Breast epithelium (tissue), 4 donors: ENCODE measurements at regions not wholly inside any gene's neighbourhood (a gene's known extent, or its start where the extent isn't known, plus 50 kb on each side); places are given as distances from the start of the nearest gene placed in this dataset.
"Not testable (repeated sequence)": the region's sequence is repeated elsewhere in the genome, so short reads cannot be mapped to it uniquely, and the experiment has no call there.

Experiments
- DNase-seq, 2 donors: peaks; one replicate each; pipeline ENCODE4 v3.0.0-alpha.2; 2019; ENCODE audit warnings: low spot score in 2 of 2
- H3K27ac ChIP-seq, 2 donors: fragments of 200-600 bp; sonication (generic) in 1 of 2; one replicate each; pipeline ENCODE4 v1.5.1; 2016 to 2019; ENCODE audit warnings: mild to moderate bottlenecking in 1 of 2
- H3K27me3 ChIP-seq, 2 donors: fragments of 200-600 bp; sonication (generic) in 1 of 2; one replicate each; pipeline versions ENCODE4 v1.5.1 to v1.6.0; 2017 to 2019; ENCODE audit warnings: control low read depth in 1 of 2, mild to moderate bottlenecking in 1 of 2
- H3K36me3 ChIP-seq: fragments of 200-600 bp; one replicate; pipeline ENCODE4 v1.5.1; 2019
- H3K4me1 ChIP-seq, 2 donors: fragments of 200-600 bp; sonication (generic); one replicate each; pipeline ENCODE4 v1.5.1; 2016 to 2019; ENCODE audit warnings: control low read depth in 1 of 2
- H3K4me3 ChIP-seq, 3 donors: fragments of 200-600 bp; sonication (generic); 1 replicate in 2 of 3; 2 replicates in 1 of 3; pipeline ENCODE4 v1.5.1; 2016 to 2019; ENCODE audit warnings: mild to moderate bottlenecking in 3 of 3, moderate library complexity in 2 of 3
- H3K9me3 ChIP-seq, 2 donors: fragments of 200-600 bp; sonication (generic) in 1 of 2; one replicate each; pipeline ENCODE4 v1.5.1; 2016 to 2019; ENCODE audit warnings: control low read depth in 1 of 2
- POLR2A ChIP-seq: fragments of 450-650 bp; IDR thresholded peaks from one replicate; pipeline ENCODE4 v1.6.1; 2016; ENCODE audit warnings: antibody characterized with exemption, mild to moderate bottlenecking, moderate library complexity
- POLR2AphosphoS5 ChIP-seq, 3 donors: sonication (generic); formaldehyde crosslinking; IDR thresholded peaks; one replicate each; pipeline ENCODE4 v1.6.1; 2017; ENCODE audit warnings: antibody characterized with exemption in 3 of 3
- intact Hi-C: fragments of 100-400 bp; cut with DNase I; formaldehyde crosslinking; loops from one replicate; pipeline ENCODE4 v1.15.1; 2023; ENCODE audit warnings: low total_unique reads
- TF ChIP-seq, protein P1 (sequence below), 3 donors: fragments of 450-650 bp; IDR thresholded peaks; one replicate each; pipeline ENCODE4 v1.5.1; 2016 to 2017; ENCODE audit warnings: antibody characterized with exemption in 3 of 3, mild to moderate bottlenecking in 3 of 3, moderate library complexity in 3 of 3

DNA sequence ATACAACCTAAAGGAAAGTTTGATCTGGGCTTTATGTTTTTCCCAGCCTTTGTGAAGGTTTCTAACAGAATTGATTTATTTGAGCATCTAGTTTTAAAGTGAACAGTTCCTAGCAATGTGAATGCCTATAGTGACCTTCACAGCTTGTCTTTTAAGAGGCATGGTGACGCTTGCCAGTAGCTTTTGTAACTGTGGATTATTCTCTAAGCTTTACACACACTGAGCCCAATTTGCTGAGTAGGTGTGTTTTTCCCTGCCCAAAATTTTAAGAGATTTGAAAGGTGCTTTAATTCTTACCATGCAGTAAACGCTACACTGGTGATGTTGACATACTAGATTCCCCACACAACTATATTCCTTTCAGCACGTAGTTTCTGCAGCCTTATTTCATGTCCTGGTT lies 420.2 kb upstream of the AKR1E2 start:
- TF ChIP-seq, protein P1, sequence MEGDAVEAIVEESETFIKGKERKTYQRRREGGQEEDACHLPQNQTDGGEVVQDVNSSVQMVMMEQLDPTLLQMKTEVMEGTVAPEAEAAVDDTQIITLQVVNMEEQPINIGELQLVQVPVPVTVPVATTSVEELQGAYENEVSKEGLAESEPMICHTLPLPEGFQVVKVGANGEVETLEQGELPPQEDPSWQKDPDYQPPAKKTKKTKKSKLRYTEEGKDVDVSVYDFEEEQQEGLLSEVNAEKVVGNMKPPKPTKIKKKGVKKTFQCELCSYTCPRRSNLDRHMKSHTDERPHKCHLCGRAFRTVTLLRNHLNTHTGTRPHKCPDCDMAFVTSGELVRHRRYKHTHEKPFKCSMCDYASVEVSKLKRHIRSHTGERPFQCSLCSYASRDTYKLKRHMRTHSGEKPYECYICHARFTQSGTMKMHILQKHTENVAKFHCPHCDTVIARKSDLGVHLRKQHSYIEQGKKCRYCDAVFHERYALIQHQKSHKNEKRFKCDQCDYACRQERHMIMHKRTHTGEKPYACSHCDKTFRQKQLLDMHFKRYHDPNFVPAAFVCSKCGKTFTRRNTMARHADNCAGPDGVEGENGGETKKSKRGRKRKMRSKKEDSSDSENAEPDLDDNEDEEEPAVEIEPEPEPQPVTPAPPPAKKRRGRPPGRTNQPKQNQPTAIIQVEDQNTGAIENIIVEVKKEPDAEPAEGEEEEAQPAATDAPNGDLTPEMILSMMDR (IDR thresholded peaks at IDR 0.05) = no peak
- TF ChIP-seq POLR2AphosphoS5 (IDR thresholded peaks at IDR 0.05) = no peak
- no peak for TF ChIP-seq POLR2A
- intact Hi-C loops = no loop called here
- Histone ChIP-seq H3K36me3 (no peaks in the 10 kb centered on the region), H3K27me3 (no peaks in the 10 kb centered on the region), H3K4me3 (no peak overlapping the region), H3K9me3 (no peaks in the 10 kb centered on the region), H3K4me1 (no peaks in the 10 kb centered on the region), H3K27ac (no peak overlapping the region)
- DNase-seq = no peak

DNA sequence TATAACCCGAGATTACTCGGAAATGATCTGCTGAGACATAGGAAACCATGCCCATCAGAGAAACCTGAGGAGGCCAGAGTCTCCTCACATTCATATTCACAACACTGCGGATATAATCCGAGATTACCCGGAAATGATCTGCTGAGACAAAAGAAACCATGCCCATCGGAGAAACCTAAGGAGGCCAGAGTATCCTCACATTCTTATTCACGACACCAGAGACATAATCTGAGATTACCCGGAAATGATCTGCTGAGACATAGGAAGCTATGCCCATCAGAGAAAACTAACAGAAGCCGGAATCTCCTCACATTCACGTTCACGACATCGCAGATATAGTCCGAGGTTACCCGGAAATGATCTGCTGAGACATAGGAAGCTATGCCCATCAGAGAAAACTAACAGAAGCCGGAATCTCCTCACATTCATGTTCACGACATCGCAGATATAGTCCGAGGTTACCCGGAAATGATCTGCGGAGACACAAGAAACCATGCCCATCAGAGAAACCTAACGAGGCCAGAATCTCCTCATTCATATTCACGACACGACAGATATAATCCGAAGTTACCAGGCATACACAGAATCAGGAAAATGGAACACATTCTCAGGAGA lies 422.3 kb upstream of the AKR1E2 start:
- Histone ChIP-seq H3K27me3 (no peaks in the 10 kb centered on the region), H3K36me3 (no peaks in the 10 kb centered on the region), H3K4me3 (no peak overlapping the region), H3K27ac (no peak overlapping the region), H3K9me3 (no peaks in the 10 kb centered on the region), H3K4me1 (no peaks in the 10 kb centered on the region)
- TF ChIP-seq POLR2A (no peak), POLR2AphosphoS5 (IDR thresholded peaks at IDR 0.05) (no peak)
- TF ChIP-seq, protein P1 (IDR thresholded peaks at IDR 0.05) = no peak
- intact Hi-C loops = no loop called here
- no peak for DNase-seq

DNA sequence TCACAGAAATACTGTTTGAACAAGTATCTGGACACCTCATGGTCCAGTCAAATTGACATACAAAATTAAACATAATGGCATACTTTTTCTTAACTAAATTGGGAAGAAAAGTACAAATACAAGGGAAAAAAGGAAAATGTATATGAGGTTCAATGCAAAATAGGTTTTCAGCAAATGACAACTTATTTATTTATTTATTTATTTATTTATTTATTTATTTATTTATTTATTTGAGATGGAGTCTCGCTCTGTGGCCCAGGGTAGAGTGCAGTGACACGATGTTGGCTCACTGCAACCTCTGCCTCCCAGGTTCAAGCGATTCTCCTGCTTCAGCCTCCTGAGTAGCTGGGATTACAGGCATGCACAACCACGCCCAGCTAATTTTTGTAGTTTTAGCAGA lies 424.9 kb upstream of the AKR1E2 start:
- H3K27me3 ChIP-seq, H3K27ac ChIP-seq, H3K4me1 ChIP-seq, H3K4me3 ChIP-seq, intact Hi-C loops, H3K36me3 ChIP-seq, H3K9me3 ChIP-seq, DNase-seq: not testable (repeated sequence)

DNA sequence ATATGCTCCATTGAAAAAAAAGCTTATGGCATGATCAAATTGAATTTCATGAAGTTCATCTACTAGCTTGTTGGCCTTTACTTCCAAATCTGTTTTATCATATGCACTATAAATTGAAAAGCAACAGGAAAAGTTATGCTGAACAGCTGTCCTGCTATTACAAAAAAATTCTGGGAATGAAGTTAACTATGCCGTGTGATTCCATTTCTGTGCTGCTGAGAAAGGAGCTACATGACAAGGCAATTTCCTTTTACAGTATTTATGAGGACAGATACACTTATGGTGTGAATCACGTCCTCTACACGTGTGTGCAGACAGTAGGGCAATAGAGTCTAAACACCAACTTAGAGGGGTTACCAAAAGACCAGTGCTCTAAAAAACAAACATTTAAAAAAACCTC lies 426.5 kb upstream of the AKR1E2 start:
- H3K9me3 ChIP-seq = no peaks in the 10 kb centered on the region
- intact Hi-C loops = loop anchor here (10.0 kb wide), 1 partner anchor 785 kb away; the partner anchor contains the start of gene AKR1C8

DNA sequence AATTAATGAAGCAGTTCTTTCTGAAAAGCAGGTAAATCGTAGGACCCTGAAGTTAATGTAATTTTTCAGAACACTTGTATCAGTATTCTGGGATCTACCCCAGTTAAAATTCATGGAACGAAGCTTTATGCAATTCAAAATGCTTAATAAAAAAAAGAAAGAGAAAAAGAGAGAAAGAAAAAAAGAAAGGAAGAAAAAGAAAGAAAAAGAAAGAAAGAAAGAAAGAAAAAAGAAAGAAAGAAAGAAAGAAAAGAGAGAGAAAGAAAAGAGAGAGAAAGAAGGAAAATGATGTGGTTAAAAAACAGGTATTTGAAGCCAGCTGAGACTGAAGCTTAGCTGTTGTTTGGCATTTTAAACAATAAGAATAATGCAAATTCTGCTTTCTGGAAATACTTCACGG lies 427.4 kb upstream of the AKR1E2 start:
- no peak overlapping the region for H3K4me3 ChIP-seq
- intact Hi-C loops = loop anchor here (10.0 kb wide), 1 partner anchor 786 kb away; the partner anchor contains the start of gene AKR1C8
- TF ChIP-seq, protein P1 (IDR thresholded peaks at IDR 0.05) = no peak
- TF ChIP-seq POLR2AphosphoS5 (IDR thresholded peaks at IDR 0.05) = no peak
- TF ChIP-seq POLR2A = no peak
- H3K9me3 ChIP-seq = no peaks in the 10 kb centered on the region
- no peak for DNase-seq
- no peaks in the 10 kb centered on the region for H3K36me3 ChIP-seq
- no peaks in the 10 kb centered on the region for H3K4me1 ChIP-seq
- no peak overlapping the region for H3K27ac ChIP-seq
- H3K27me3 ChIP-seq = no peaks in the 10 kb centered on the region

More for the DNA sequence above, 426.5 kb upstream of the AKR1E2 start:
- no peaks in the 10 kb centered on the region for H3K36me3 ChIP-seq
- H3K27me3 ChIP-seq = no peaks in the 10 kb centered on the region
- H3K27ac ChIP-seq = no peak overlapping the region
- no peak for DNase-seq
- H3K4me1 ChIP-seq = no peaks in the 10 kb centered on the region
- TF ChIP-seq, protein P1 (IDR thresholded peaks at IDR 0.05) = no peak
- TF ChIP-seq POLR2A (no peak), POLR2AphosphoS5 (IDR thresholded peaks at IDR 0.05) (no peak)
- H3K4me3 ChIP-seq = no peak overlapping the region

DNA sequence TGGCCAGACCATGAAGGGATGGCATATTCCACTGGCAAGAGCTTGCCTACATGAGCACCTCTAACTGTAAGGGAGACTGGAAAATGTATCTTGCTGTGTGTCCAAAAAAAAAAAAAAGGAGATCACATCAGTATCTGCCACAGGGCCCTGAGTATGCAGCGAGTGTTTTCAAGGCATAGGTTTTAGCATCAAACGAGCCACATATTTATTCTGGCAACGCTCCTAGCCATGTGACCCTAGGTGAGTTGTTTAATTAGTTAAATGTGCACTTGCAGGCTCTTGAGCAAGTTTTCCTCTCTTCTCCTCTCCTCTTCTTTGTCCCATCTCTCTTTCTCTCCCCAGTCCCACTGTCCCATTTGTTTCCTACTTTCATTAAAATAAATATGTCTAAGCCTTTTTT lies 428.7 kb upstream of the AKR1E2 start:
- DNase-seq = no peak
- Histone ChIP-seq H3K27me3 (no peaks in the 10 kb centered on the region), H3K4me1 (no peaks in the 10 kb centered on the region), H3K36me3 (no peaks in the 10 kb centered on the region), H3K9me3 (no peaks in the 10 kb centered on the region), H3K27ac (no peak overlapping the region), H3K4me3 (no peak overlapping the region)
- TF ChIP-seq POLR2AphosphoS5 (IDR thresholded peaks at IDR 0.05) = no peak
- TF ChIP-seq POLR2A = no peak
- TF ChIP-seq, protein P1 (IDR thresholded peaks at IDR 0.05) = no peak
- intact Hi-C loops = loop anchor here (10.0 kb wide), 1 partner anchor 787 kb away; the partner anchor contains the start of gene AKR1C8
